HG03025 (cell line): ENCODE measurements at regions not wholly inside any gene's neighbourhood (a gene's known extent, or its start where the extent isn't known, plus 50 kb on each side); places are given as distances from the start of the nearest gene placed in this dataset.
"Not testable (repeated sequence)": the region's sequence is repeated elsewhere in the genome, so short reads cannot be mapped to it uniquely, and the experiment has no call there.

Experiments used
- ATAC-seq: cut with Tn5 transposase; IDR thresholded peaks from one replicate; pipeline ENCODE4 v1.9.1; 2021; ENCODE audit warnings: mild to moderate bottlenecking, moderate library complexity; ENCODE audit not compliant: unreplicated experiment, low FRiP score

DNA sequence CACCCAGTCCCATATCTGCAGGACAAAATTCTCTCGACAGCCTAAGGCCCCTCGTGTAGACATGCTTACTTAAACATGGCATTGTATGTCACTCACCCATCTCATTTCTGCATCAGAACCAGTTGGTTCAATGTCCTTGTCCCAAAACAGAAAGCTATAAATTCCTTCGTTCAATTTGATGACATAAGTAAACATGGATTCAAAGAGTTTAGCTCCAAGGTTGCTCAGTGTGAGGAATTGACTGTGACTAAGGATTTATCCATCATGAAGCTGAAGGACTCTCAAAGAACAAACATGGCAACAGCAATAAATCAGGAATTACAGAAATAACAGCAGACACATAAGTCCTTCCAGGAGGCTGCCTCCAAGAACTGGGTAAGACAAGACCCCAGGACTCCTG, 237.2 kb downstream of the TOMM20 start:
- no peak for ATAC-seq

- ATAC-seq, result no peak
Observed at GRCh38 chr1:234889643-234890042, 239.0 kb downstream of the TOMM20 start.

GRCh38 chr1:234888247-234888646, 240.4 kb downstream of the TOMM20 start:
- ATAC-seq, result not testable (repeated sequence)

GRCh38 chr1:234887016-234887900, 241.4 kb downstream of the TOMM20 start:
- no peak for ATAC-seq

DNA sequence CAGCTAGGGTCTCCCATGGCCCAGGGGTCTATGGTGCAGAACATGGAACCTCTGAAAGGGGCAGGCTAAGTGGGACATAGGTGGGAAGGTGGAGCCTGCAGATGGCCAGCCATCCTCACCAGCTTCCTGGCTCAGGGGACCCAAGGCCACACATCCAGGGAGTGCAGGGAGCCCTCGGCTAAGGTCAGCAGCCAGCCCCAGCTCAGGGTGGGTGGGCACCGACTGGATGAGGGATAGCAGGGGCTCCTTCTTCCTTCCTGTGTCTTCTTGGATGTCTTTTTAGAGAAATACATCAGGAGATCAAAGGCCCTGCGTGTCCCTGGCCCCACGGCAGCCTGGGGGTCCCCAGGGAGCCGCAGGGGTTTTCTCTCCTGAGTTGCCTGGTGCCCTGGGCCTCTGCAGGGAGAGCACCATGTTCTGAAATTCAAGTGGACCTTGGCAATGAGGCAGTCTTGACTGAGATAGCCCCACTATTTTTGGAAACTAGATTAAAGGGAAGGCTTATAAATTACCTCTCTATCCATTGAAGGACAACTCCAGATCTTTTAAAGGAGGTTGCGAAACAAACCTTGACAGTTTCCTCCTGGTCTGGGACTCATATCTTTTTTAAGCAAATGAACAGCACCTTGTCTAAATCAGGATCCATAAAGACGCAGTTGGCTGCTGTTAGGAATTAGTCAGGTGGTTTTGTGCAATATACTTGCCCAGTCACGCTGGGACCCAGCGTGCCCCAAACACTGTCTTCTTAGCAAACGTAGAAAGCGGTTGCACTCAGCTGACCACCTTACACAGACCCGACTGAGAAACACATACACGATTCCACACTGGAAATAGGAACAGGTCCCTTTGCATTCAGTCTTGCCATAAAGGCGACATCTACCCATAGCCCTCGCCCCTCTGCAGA, 242.3 kb downstream of the TOMM20 start:
- ATAC-seq, result no peak

GRCh38 chr1:234885601-234886000, 243.0 kb downstream of the TOMM20 start:
- no peak for ATAC-seq

DNA sequence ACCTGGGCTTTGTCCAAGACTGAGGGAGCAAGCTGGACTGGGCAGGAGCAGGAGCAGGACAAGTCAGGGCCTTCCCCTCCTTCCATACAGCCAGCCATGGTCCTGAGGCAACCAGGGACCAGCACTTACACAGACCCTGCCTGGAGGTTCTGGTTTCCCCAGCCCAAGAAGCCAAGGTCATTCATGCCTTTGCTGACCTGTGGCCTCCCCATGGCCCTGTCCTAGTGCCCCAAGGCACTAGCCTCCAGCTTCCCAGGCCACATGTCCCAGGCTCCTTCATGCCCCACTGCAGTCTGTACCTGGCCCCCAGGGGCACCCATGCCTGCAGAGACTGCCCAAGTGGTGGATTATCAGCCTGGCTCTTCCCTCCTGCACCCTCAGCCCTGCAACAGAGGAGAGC, 243.9 kb downstream of the TOMM20 start:
- no peak for ATAC-seq

DNA sequence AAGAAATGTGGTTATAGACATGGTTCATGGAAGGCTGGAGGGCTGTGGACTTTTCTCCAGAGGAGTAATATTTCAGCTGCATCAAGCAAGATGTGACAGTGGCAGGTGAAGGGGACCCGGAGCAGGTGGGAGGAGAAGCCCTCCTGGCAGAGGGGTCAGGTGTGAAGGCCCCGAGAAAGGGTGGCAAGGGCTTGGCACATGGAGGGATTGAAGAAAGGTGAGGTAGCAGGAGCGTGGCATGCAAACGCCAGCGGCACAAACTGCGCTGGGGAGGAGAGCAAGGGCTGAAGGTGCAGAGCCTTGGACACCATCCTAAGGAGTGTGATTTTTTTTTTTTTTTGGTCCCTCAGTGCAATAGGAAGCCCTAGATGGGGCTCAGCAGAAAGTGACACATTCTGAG, 244.6 kb downstream of the TOMM20 start:
- no peak for ATAC-seq

GRCh38 chr1:234882898-234883297, 245.7 kb downstream of the TOMM20 start:
- ATAC-seq, result no peak

GRCh38 chr1:234881893-234882771, 246.5 kb downstream of the TOMM20 start:
- ATAC-seq, result peak; percentile 65

GRCh38 chr1:234879147-234880080, 249.2 kb downstream of the TOMM20 start:
- no peak for ATAC-seq

DNA sequence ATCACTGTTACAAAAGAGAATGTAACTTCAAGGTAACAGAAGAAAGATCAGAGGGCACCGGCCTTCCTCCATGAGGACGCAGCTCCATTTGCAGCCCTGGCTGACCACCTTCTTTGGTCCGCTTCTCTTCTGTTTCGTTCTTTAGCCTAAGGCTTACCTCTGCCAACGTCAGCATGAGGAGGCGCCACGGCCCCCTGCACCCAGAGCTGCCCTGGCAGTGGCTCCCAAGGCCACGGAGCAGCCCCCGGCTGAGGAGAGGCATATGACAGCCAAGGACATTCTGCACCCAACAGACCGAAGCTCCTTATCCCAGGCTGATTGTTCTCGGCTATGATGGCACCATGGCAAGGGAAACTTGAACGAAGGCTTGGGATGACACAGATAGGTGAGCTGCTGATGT, 250.3 kb downstream of the TOMM20 start:
- ATAC-seq, result no peak

- no peak for ATAC-seq
Observed at GRCh38 chr1:234877761-234878160, 250.9 kb downstream of the TOMM20 start.

DNA sequence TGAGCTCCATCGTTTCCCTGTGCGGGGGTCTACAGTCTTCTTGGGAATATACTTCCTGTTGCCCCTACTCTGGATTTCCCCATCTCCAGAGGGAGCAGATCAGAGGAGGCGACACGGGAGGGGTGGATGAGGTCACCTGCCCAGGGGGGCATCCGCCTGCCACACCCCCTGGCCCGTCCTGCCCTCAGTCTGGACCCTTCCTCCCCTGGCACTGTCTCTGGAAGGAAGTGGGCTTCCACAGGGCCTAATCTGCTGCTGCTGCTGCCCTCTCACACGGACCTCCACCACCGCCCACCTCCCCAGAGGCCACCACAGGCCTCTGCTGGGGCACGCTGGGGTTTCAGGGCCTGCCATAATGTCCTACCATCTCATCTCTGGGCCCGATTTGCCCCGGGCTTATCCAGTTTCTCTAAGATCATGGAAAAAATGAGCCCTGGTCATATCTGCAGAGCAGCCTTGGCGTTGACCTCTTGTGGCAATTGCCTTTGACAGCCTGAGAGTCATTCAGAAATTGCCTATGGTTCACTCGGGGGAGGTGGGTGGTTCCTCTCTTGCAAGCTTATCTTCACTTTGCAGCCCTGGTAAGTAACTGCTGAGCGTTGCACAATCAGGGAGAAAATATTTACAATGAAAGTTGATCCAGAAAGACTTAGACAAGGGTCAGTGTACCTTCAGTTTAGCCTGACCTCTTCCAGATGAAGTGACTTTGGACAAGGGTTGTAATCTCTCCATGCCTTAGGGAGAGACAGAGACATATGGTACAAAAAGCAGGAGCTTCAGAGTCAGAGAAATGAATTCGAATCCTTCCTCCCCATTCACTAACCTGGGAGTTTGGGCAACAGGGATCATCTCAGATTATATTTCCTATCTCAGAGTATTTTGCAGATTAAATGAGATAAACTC, 252.4 kb downstream of the TOMM20 start:
- no peak for ATAC-seq

- ATAC-seq, result no peak
Observed at GRCh38 chr1:234875328-234875952, 253.2 kb downstream of the TOMM20 start.

DNA sequence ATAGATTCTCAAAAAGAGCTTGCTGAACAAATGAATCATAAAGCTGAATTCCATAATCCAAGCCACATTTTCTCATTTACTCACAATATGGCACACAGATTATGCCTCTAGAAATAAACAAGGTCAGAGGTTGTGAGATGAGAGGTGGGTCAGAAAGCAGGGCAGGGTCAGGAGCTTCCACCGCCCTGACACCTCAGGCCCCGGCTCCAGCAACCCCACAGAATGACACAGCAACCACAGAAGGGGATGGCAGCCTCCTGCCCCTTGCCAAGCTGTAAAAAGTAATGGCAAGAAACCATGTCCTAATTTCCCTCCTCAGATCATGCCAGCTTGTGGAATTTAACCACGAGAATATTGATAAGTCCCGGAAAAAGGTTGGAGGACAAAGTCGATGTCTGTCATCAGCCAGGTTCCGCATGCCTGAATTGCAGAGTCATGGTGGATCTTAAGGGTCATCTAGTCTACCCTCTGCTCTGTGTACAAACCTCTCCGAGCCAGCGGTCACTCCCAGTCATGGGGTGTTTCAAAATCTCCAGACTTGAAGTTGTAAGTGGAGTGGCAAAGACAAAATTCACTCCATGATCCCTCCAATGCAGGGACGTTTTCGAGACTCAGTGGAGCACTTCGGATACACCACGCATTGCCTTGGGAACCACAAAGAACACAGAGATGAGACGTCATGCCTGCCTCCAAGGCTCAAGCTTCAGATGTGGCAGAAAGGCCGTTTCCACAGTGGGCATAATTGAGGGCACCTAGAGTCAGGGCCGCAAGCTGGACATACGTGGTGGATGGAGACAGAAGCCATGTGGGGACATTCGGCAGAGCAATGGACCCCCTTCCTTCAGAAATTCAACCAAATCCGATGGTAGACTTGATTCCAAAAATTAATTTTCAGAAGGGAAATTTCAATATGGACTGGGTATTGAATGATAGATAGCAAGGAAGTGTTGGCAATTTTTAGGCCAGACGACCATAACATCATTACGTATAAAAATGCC, 254.0 kb downstream of the TOMM20 start:
- no peak for ATAC-seq
